ENCODE measurements at regions not wholly inside any gene's neighbourhood (a gene's known extent, or its start where the extent isn't known, plus 50 kb on each side); places are given as distances from the start of the nearest gene placed in this dataset.

- TF ChIP-seq CTCF (IDR thresholded peaks at IDR 0.05; ENCODE audit: low read depth, low read length, poor library complexity, severe bottlenecking) (no peak), EZH2phosphoT487 (IDR thresholded peaks at IDR 0.05; ENCODE audit: borderline replicate concordance, low read length) (no peak)
Observed at GRCh38 chr3:17848102-17848501, 105.7 kb upstream of the TBC1D5 start.
